ENCODE measurements at regions not wholly inside any gene's neighbourhood (a gene's known extent, or its start where the extent isn't known, plus 50 kb on each side); places are given as distances from the start of the nearest gene placed in this dataset.

GRCh38 chr2:117718048-117718447 lies 96.4 kb upstream of the DDX18 start:
- H3K4me2 ChIP-seq (ENCODE audit: low read depth, low read length, poor library complexity, severe bottlenecking): no peak overlapping the region
- no peak overlapping the region for H3K27ac ChIP-seq (ENCODE audit: low read depth, low read length)
- H4K20me1 ChIP-seq (ENCODE audit: low read depth, low read length): no peaks in the 10 kb centered on the region
- no peaks in the 10 kb centered on the region for H3K27me3 ChIP-seq (ENCODE audit: low read length)
- H3K9me2 ChIP-seq (replicated peaks; ENCODE audit: insufficient read depth, low read length): no peaks in the 10 kb centered on the region
- no peak for TF ChIP-seq EZH2phosphoT487 (conservative IDR thresholded peaks at IDR 0.05; ENCODE audit: low read length)
- no peak for TF ChIP-seq CTCF (IDR thresholded peaks at IDR 0.05; ENCODE audit: insufficient read depth, low read length, poor library complexity, severe bottlenecking)
- H3K79me2 ChIP-seq (ENCODE audit: insufficient read depth, low read length): no peaks in the 10 kb centered on the region
- H3F3A ChIP-seq (ENCODE audit: insufficient read depth): no peaks in the 10 kb centered on the region
- no peaks in the 10 kb centered on the region for H3K9me3 ChIP-seq (ENCODE audit: insufficient read depth, low read length)
- no peak overlapping the region for H2AFZ ChIP-seq (ENCODE audit: low read depth, low read length, severe bottlenecking)
- no peak overlapping the region for H3K9ac ChIP-seq (ENCODE audit: low read length)
- H3K4me3 ChIP-seq (ENCODE audit: insufficient read depth, low read length, poor library complexity, severe bottlenecking): no peak overlapping the region
- H3K36me3 ChIP-seq (ENCODE audit: low read length): no peaks in the 10 kb centered on the region

- Histone ChIP-seq H3K27ac (ENCODE audit: low read depth, low read length) (no peak overlapping the region), H3K4me2 (ENCODE audit: low read depth, low read length, poor library complexity, severe bottlenecking) (no peak overlapping the region), H2AFZ (ENCODE audit: low read depth, low read length, severe bottlenecking) (no peak overlapping the region), H4K20me1 (ENCODE audit: low read depth, low read length) (no peaks in the 10 kb centered on the region), H3K9ac (ENCODE audit: low read length) (no peak overlapping the region), H3K4me3 (ENCODE audit: insufficient read depth, low read length, poor library complexity, severe bottlenecking) (no peak overlapping the region), H3K79me2 (ENCODE audit: insufficient read depth, low read length) (no peaks in the 10 kb centered on the region), H3F3A (ENCODE audit: insufficient read depth) (no peaks in the 10 kb centered on the region), H3K36me3 (ENCODE audit: low read length) (no peaks in the 10 kb centered on the region), H3K9me2 (replicated peaks; ENCODE audit: insufficient read depth, low read length) (no peaks in the 10 kb centered on the region), H3K27me3 (ENCODE audit: low read length) (no peaks in the 10 kb centered on the region), H3K9me3 (ENCODE audit: insufficient read depth, low read length) (no peaks in the 10 kb centered on the region)
- TF ChIP-seq CTCF (IDR thresholded peaks at IDR 0.05; ENCODE audit: insufficient read depth, low read length, poor library complexity, severe bottlenecking) (no peak), EZH2phosphoT487 (conservative IDR thresholded peaks at IDR 0.05; ENCODE audit: low read length) (no peak)
Measured at GRCh38 chr2:117720765-117721164, 93.7 kb upstream of the DDX18 start.

GRCh38 chr2:117723483-117723882 lies 91.0 kb upstream of the DDX18 start:
- H2AFZ ChIP-seq (ENCODE audit: low read depth, low read length, severe bottlenecking): no peak overlapping the region
- H3K36me3 ChIP-seq (ENCODE audit: low read length): no peaks in the 10 kb centered on the region
- no peak overlapping the region for H3K27ac ChIP-seq (ENCODE audit: low read depth, low read length)
- H3K9me3 ChIP-seq (ENCODE audit: insufficient read depth, low read length): no peaks in the 10 kb centered on the region
- H3K27me3 ChIP-seq (ENCODE audit: low read length): no peaks in the 10 kb centered on the region
- H3K9me2 ChIP-seq (replicated peaks; ENCODE audit: insufficient read depth, low read length): no peaks in the 10 kb centered on the region
- no peak for TF ChIP-seq EZH2phosphoT487 (conservative IDR thresholded peaks at IDR 0.05; ENCODE audit: low read length)
- no peak for TF ChIP-seq CTCF (IDR thresholded peaks at IDR 0.05; ENCODE audit: insufficient read depth, low read length, poor library complexity, severe bottlenecking)
- H3F3A ChIP-seq (ENCODE audit: insufficient read depth): no peaks in the 10 kb centered on the region
- H3K9ac ChIP-seq (ENCODE audit: low read length): no peak overlapping the region
- no peaks in the 10 kb centered on the region for H3K79me2 ChIP-seq (ENCODE audit: insufficient read depth, low read length)
- H4K20me1 ChIP-seq (ENCODE audit: low read depth, low read length): no peaks in the 10 kb centered on the region
- no peak overlapping the region for H3K4me2 ChIP-seq (ENCODE audit: low read depth, low read length, poor library complexity, severe bottlenecking)
- no peak overlapping the region for H3K4me3 ChIP-seq (ENCODE audit: insufficient read depth, low read length, poor library complexity, severe bottlenecking)
